OCI-LY3 (cell line): ENCODE measurements at regions not wholly inside any gene's neighbourhood (a gene's known extent, or its start where the extent isn't known, plus 50 kb on each side); places are given as distances from the start of the nearest gene placed in this dataset.

Source experiments
- EZH2phosphoT487 ChIP-seq: fragments of 200-600 bp; shearing (Covaris generic); IDR thresholded peaks from 2 replicates; pipeline ENCODE4 v1.6.1; 2018; ENCODE audit warnings: antibody characterized with exemption, mixed run types, low read depth
- TF ChIP-seq, protein P1 (sequence below): fragments of 200-600, 300-600 bp; sonication (generic); IDR thresholded peaks from 2 replicates; pipeline ENCODE4 v1.5.1; 2014; ENCODE audit warnings: antibody characterized with exemption, low read length, low read depth

DNA sequence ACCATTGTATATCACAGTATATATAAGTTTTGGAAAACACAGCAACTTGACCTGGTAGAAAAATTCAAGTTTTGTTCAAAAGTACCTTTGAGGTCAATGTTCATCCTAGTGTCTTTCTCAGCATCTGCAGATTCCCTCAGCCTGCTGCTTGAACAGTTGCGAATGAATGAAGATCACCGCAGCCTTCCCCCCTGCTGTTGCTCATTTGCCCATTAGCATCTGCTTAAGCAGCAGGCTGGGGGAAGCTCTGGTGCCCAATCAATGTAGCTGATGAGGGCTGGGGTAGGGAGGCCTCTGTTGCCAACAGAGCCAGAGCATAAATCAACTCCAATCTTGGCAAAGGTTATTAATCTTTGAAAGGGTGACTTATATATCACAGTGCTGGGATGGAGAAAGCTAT, 586.5 kb upstream of the PTPRD start:
- TF ChIP-seq, protein P1, sequence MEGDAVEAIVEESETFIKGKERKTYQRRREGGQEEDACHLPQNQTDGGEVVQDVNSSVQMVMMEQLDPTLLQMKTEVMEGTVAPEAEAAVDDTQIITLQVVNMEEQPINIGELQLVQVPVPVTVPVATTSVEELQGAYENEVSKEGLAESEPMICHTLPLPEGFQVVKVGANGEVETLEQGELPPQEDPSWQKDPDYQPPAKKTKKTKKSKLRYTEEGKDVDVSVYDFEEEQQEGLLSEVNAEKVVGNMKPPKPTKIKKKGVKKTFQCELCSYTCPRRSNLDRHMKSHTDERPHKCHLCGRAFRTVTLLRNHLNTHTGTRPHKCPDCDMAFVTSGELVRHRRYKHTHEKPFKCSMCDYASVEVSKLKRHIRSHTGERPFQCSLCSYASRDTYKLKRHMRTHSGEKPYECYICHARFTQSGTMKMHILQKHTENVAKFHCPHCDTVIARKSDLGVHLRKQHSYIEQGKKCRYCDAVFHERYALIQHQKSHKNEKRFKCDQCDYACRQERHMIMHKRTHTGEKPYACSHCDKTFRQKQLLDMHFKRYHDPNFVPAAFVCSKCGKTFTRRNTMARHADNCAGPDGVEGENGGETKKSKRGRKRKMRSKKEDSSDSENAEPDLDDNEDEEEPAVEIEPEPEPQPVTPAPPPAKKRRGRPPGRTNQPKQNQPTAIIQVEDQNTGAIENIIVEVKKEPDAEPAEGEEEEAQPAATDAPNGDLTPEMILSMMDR: no peak
- no peak for TF ChIP-seq EZH2phosphoT487
